Heart left ventricle (tissue), 16 donors: ENCODE measurements at regions not wholly inside any gene's neighbourhood (a gene's known extent, or its start where the extent isn't known, plus 50 kb on each side); places are given as distances from the start of the nearest gene placed in this dataset.

Experiments used
- ATAC-seq, 4 donors: fragments of 200-7000 bp; cut with Tn5 transposase; one replicate each; pipeline ENCODE4 v1.9.1; 2020 to 2022; ENCODE audit warnings: moderate library complexity in 4 of 4, mild to moderate bottlenecking in 3 of 4, moderate number of reproducible peaks in 1 of 4
- DNase-seq, 5 donors: peaks; one replicate each; pipeline ENCODE4 v3.0.0-alpha.2; 2020
- H3K27ac ChIP-seq, 12 donors: fragments of 200-600 bp; sonication (generic) in 4 of 12; one replicate each; pipeline versions ENCODE4 v1.5.0 to v1.8.0; 2016 to 2022; ENCODE audit warnings: mild to moderate bottlenecking in 2 of 12
- H3K27me3 ChIP-seq, 9 donors: fragments of 200-600 bp; sonication (generic) in 2 of 9; one replicate each; pipeline versions ENCODE4 v1.5.1 to v1.8.0; 2016 to 2022; ENCODE audit warnings: mild to moderate bottlenecking in 3 of 9
- H3K36me3 ChIP-seq, 9 donors: fragments of 200-600 bp; sonication (generic) in 2 of 9; one replicate each; pipeline versions ENCODE4 v1.5.0 to v1.8.0; 2018 to 2022; ENCODE audit warnings: mild to moderate bottlenecking in 2 of 9
- H3K4me1 ChIP-seq, 12 donors: fragments of 200-600 bp; sonication (generic) in 4 of 12; one replicate each; pipeline versions ENCODE4 v1.5.0 to v1.8.0; 2016 to 2022; ENCODE audit warnings: mild to moderate bottlenecking in 3 of 12
- H3K4me3 ChIP-seq, 12 donors: fragments of 200-600 bp; sonication (generic) in 4 of 12; one replicate each; pipeline versions ENCODE4 v1.5.0 to v1.8.0; 2017 to 2022; ENCODE audit warnings: mild to moderate bottlenecking in 9 of 12, moderate library complexity in 4 of 12
- H3K9me3 ChIP-seq, 12 donors: fragments of 200-600 bp; sonication (generic) in 4 of 12; one replicate each; pipeline versions ENCODE4 v1.5.0 to v1.8.0; 2016 to 2022; ENCODE audit warnings: mild to moderate bottlenecking in 1 of 12
- CTCF ChIP-seq, 12 donors: fragments of 200-600 bp; sonication (generic) in 4 of 12; IDR thresholded peaks; one replicate each; pipeline versions ENCODE4 v1.5.0 to v1.8.0; 2018 to 2022; ENCODE audit warnings: antibody characterized with exemption in 12 of 12, mild to moderate bottlenecking in 5 of 12
- POLR2A ChIP-seq, 2 donors: fragments of 450-650 bp; IDR thresholded peaks; one replicate each; pipeline ENCODE4 v1.6.1; 2017; ENCODE audit warnings: antibody characterized with exemption in 2 of 2, mild to moderate bottlenecking in 2 of 2, moderate library complexity in 2 of 2
- WGBS, 4 donors: extraction: QIAGEN DNeasy Blood & Tissue Kit in 2 of 4; methylation state at CpG; one replicate each; pipeline versions ENCODE4 v1.1.5 to v1.1.7; 2013 to 2018; 5-methylcytosine and 5-hydroxymethylcytosine counted together
- intact Hi-C, 10 donors: fragments of 100-400 bp; cut with DNase I; formaldehyde crosslinking; loops; one replicate each; pipeline versions ENCODE4 v1.11.1 to v1.14.2; 2022
- donor health status: ischemic (EF 13 %, LVEDD 7.1; RV severe dilation, severe dysfunction).
- donor health status: healthy with polysubstance abuse.
- donor health status: DM: no; HTN: yes; CAD: no.
- donor health status: DM: no; HTN: no; CAD: no.
- donor health status: ischemic (EF 25% LVEDD 6.9; RV normal size, moderate dysfunction).
- donor health status: ischemic (EF 25% LVEDD 5.7; RV mildly dilated, moderate dysfunction).
- donor health status: healthy.
- donor health status: DM: yes; HTN: yes; CAD: no.
- donor health status: ischemic (EF 35%, LVEDD 5.7; RV mildly dilated, moderate dysfunction).
- donor health status: nonischemic (EF 11% LVEDD 7.7; RV severe dilation, severe dysfunction).
- donor health status: DM: yes; HTN: yes; CAD: no.
- donor health status: PGD.
- donor health status: ischemic (EF 29% LVEDD 5.4; RV normal size, mild dysfunction).
- donor health status: nonischemic (EF 23%, LVEDD 6.1; RV moderate dilation, normal function).

- no peak overlapping the region for H3K4me3 ChIP-seq
- H3K4me1 ChIP-seq = peaks cover 0 to 23% (median 10%) of the 10 kb centered on the region in 12 donors
- H3K27ac ChIP-seq = peak overlapping the region in 4 of 12 donors; percentile 14 to 40 (median 18)
- WGBS, 4 donors = 0 to 10% (median 6%) methylated on average over 1 of the region's 1 CpG
- H3K9me3 ChIP-seq = no peaks in the 10 kb centered on the region
- peak in 1 of 4 donors; percentile 25 for ATAC-seq
- H3K36me3 ChIP-seq = no peaks in the 10 kb centered on the region
- TF ChIP-seq POLR2A (IDR thresholded peaks at IDR 0.05) (no peak), CTCF (IDR thresholded peaks at IDR 0.05) (no peak)
- no peaks in the 10 kb centered on the region for H3K27me3 ChIP-seq
- intact Hi-C loops = loop anchor here in 2 of 10 donors (10.0 kb wide), 2 partner anchors 431 to 1659 kb away; no protein-coding TSS in a partner anchor
- DNase-seq = no peak
These were observed 479.2 kb downstream of the LTN1 start for GRCh38 chr21:28513428-28513827.

- Histone ChIP-seq H3K4me3 (no peak overlapping the region), H3K27me3 (no peaks in the 10 kb centered on the region), H3K27ac (peak overlapping the region in 2 of 12 donors; percentile 3 to 9), H3K9me3 (peaks cover 0 to 23% (median 10%) of the 10 kb centered on the region in 12 donors), H3K4me1 (peaks cover 0 to 11% (median 0%) of the 10 kb centered on the region in 12 donors), H3K36me3 (no peaks in the 10 kb centered on the region)
- DNase-seq = no peak
- intact Hi-C loops = loop anchor here in 1 of 10 donors (10.0 kb wide), 1 partner anchor 154 kb away; no protein-coding TSS in a partner anchor
- no peak for TF ChIP-seq POLR2A (IDR thresholded peaks at IDR 0.05)
- TF ChIP-seq CTCF (IDR thresholded peaks at IDR 0.05) = no peak
- WGBS, 4 donors = 37 to 49% (median 41%) methylated on average over 3 of the region's 3 CpGs
- peak in 2 of 4 donors; percentile 33 to 65 for ATAC-seq
These were observed 483.6 kb downstream of the LTN1 start for GRCh38 chr21:28509031-28509430.

- TF ChIP-seq CTCF (IDR thresholded peaks at IDR 0.05) (no peak), POLR2A (IDR thresholded peaks at IDR 0.05) (no peak)
- Histone ChIP-seq H3K4me3 (no peak overlapping the region), H3K4me1 (peaks cover 0 to 8% (median 0%) of the 10 kb centered on the region in 12 donors), H3K27me3 (no peaks in the 10 kb centered on the region), H3K36me3 (no peaks in the 10 kb centered on the region), H3K27ac (no peak overlapping the region), H3K9me3 (peaks cover 0 to 23% (median 10%) of the 10 kb centered on the region in 12 donors)
- DNase-seq = no peak
- intact Hi-C loops = loop anchor here in 1 of 10 donors (10.0 kb wide), 1 partner anchor 153 kb away; no protein-coding TSS in a partner anchor
- ATAC-seq = no peak
These were observed 484.6 kb downstream of the LTN1 start for GRCh38 chr21:28508126-28508525.

- Histone ChIP-seq H3K36me3 (no peaks in the 10 kb centered on the region), H3K27me3 (no peaks in the 10 kb centered on the region), H3K4me3 (no peak overlapping the region), H3K9me3 (no peaks in the 10 kb centered on the region), H3K4me1 (no peaks in the 10 kb centered on the region), H3K27ac (no peak overlapping the region)
- intact Hi-C loops = no loop called here
- TF ChIP-seq CTCF (IDR thresholded peaks at IDR 0.05) (no peak), POLR2A (IDR thresholded peaks at IDR 0.05) (no peak)
- no peak for DNase-seq
- ATAC-seq = no peak
These were observed 496.2 kb downstream of the LTN1 start for GRCh38 chr21:28496517-28496916.
